ENCODE measurements at regions not wholly inside any gene's neighbourhood (a gene's known extent, or its start where the extent isn't known, plus 50 kb on each side); places are given as distances from the start of the nearest gene placed in this dataset.

- Histone ChIP-seq H3K27ac (no peak overlapping the region), H4K20me1 (ENCODE audit: insufficient read depth) (no peaks in the 10 kb centered on the region), H3K27me3 (ENCODE audit: insufficient read depth, low read depth) (no peaks in the 10 kb centered on the region), H3K9me2 (ENCODE audit: insufficient read depth) (0 out of 2 replicates have a peak, but pooled peaks cover 4% of the 10 kb centered on the region), H3K4me3 (no peak overlapping the region), H3K4me1 (replicated peaks; ENCODE audit: insufficient read depth) (no peaks in the 10 kb centered on the region), H3F3A (ENCODE audit: insufficient read depth, low read depth) (no peaks in the 10 kb centered on the region), H2AFZ (no peak overlapping the region), H3K36me3 (ENCODE audit: low read depth) (no peaks in the 10 kb centered on the region), H3K9me3 (ENCODE audit: insufficient read depth, low read depth) (no peaks in the 10 kb centered on the region), H3K4me2 (no peak overlapping the region), H3K79me2 (ENCODE audit: low read depth) (no peaks in the 10 kb centered on the region)
- no TSS peak for BruUV-seq (replicated peaks)
- TF ChIP-seq EZH2 (IDR thresholded peaks at IDR 0.05; ENCODE audit: low read depth) (no peak), CTCF (conservative IDR thresholded peaks at IDR 0.05) (no peak)
- intact Hi-C loops (cut with micrococcal nuclease; ENCODE audit: unreplicated experiment), result no loop called here
- ChIA-PET POLR2A (ENCODE audit: unreplicated experiment) (no interaction called here), CTCF (no interaction called here)
- no peak for DNase-seq
Observed at GRCh38 chr13:76772241-76772640, 114.0 kb downstream of the KCTD12 start.

GRCh38 chr13:76769271-76769791, 116.9 kb downstream of the KCTD12 start:
- no peak overlapping the region for H3K4me3 ChIP-seq
- no peaks in the 10 kb centered on the region for H3F3A ChIP-seq (ENCODE audit: insufficient read depth, low read depth)
- ChIA-PET POLR2A (ENCODE audit: unreplicated experiment) (no interaction called here), CTCF (no interaction called here)
- H3K4me1 ChIP-seq (replicated peaks; ENCODE audit: insufficient read depth), result no peaks in the 10 kb centered on the region
- intact Hi-C loops (cut with micrococcal nuclease; ENCODE audit: unreplicated experiment), result no loop called here
- no peaks in the 10 kb centered on the region for H3K36me3 ChIP-seq (ENCODE audit: low read depth)
- no peaks in the 10 kb centered on the region for H3K79me2 ChIP-seq (ENCODE audit: low read depth)
- H3K9me2 ChIP-seq (ENCODE audit: insufficient read depth), result 0 out of 2 replicates have a peak, but pooled peaks cover 4% of the 10 kb centered on the region
- H2AFZ ChIP-seq, result no peak overlapping the region; the same call in 1 of the 2 replicates
- H3K9me3 ChIP-seq (ENCODE audit: insufficient read depth, low read depth), result no peaks in the 10 kb centered on the region
- BruUV-seq (replicated peaks), result no TSS peak
- H3K27me3 ChIP-seq (ENCODE audit: insufficient read depth, low read depth), result no peaks in the 10 kb centered on the region
- no peak for DNase-seq
- TF ChIP-seq EZH2 (IDR thresholded peaks at IDR 0.05; ENCODE audit: low read depth) (no peak), CTCF (conservative IDR thresholded peaks at IDR 0.05) (no peak)
- no peak overlapping the region for H3K4me2 ChIP-seq
- no peak overlapping the region for H3K27ac ChIP-seq
- no peaks in the 10 kb centered on the region for H4K20me1 ChIP-seq (ENCODE audit: insufficient read depth)

- Histone ChIP-seq H3K79me2 (ENCODE audit: low read depth) (no peaks in the 10 kb centered on the region), H4K20me1 (ENCODE audit: insufficient read depth) (no peaks in the 10 kb centered on the region), H3K4me1 (replicated peaks; ENCODE audit: insufficient read depth) (no peaks in the 10 kb centered on the region), H3K4me3 (no peak overlapping the region), H2AFZ (no peak overlapping the region), H3K9me2 (ENCODE audit: insufficient read depth) (0 out of 2 replicates have a peak, but pooled peaks cover 4% of the 10 kb centered on the region), H3K4me2 (no peak overlapping the region), H3K27me3 (ENCODE audit: insufficient read depth, low read depth) (no peaks in the 10 kb centered on the region), H3K36me3 (ENCODE audit: low read depth) (no peaks in the 10 kb centered on the region), H3K27ac (no peak overlapping the region), H3F3A (ENCODE audit: insufficient read depth, low read depth) (no peaks in the 10 kb centered on the region), H3K9me3 (ENCODE audit: insufficient read depth, low read depth) (no peaks in the 10 kb centered on the region)
- ChIA-PET CTCF (no interaction called here), POLR2A (ENCODE audit: unreplicated experiment) (no interaction called here)
- intact Hi-C loops (cut with micrococcal nuclease; ENCODE audit: unreplicated experiment), result no loop called here
- no peak for DNase-seq
- no TSS peak for BruUV-seq (replicated peaks)
- TF ChIP-seq EZH2 (IDR thresholded peaks at IDR 0.05; ENCODE audit: low read depth) (no peak), CTCF (conservative IDR thresholded peaks at IDR 0.05) (no peak)
Observed at GRCh38 chr13:76768384-76768783, 117.8 kb downstream of the KCTD12 start.
